Left ventricle myocardium inferior (tissue), 1 donor: ENCODE measurements at regions not wholly inside any gene's neighbourhood (a gene's known extent, or its start where the extent isn't known, plus 50 kb on each side); places are given as distances from the start of the nearest gene placed in this dataset.

Experiments
- DNase-seq: peaks from one replicate; pipeline ENCODE4 v3.0.0-alpha.2; 2020
- H3K27ac ChIP-seq: fragments of 200-600 bp; replicated peaks from 2 replicates; pipeline ENCODE4 v1.8.0; 2021
- H3K27me3 ChIP-seq: fragments of 200-600 bp; 2 replicates; pipeline ENCODE4 v1.8.0; 2021; ENCODE audit warnings: low read depth
- H3K36me3 ChIP-seq: fragments of 200-600 bp; 2 replicates; pipeline ENCODE4 v1.8.0; 2021
- H3K4me1 ChIP-seq: fragments of 200-600 bp; 2 replicates; pipeline ENCODE4 v1.8.0; 2021
- H3K4me3 ChIP-seq: fragments of 200-600 bp; 2 replicates; pipeline ENCODE4 v1.8.0; 2021; ENCODE audit warnings: mild to moderate bottlenecking, moderate library complexity
- H3K9me3 ChIP-seq: fragments of 200-600 bp; replicated peaks from 2 replicates; pipeline ENCODE4 v1.8.0; 2021
- intact Hi-C: fragments of 100-400 bp; cut with micrococcal nuclease; formaldehyde crosslinking; loops from one replicate; pipeline ENCODE4 v1.11.0; 2022
- TF ChIP-seq, protein P1 (sequence below): fragments of 200-600 bp; IDR thresholded peaks from 2 replicates; pipeline ENCODE4 v1.8.0; 2021; ENCODE audit warnings: antibody characterized with exemption, mild to moderate bottlenecking, borderline replicate concordance
- donor health status: DM: no; HTN: yes; CAD: no; lungs with severe emphysema.

GRCh38 chr3:83849106-83849730, 1109.6 kb upstream of the CADM2 start:
- no peak overlapping the region for H3K4me3 ChIP-seq
- no peaks in the 10 kb centered on the region for H3K4me1 ChIP-seq
- H3K9me3 ChIP-seq = no peaks in the 10 kb centered on the region
- intact Hi-C loops = no loop called here
- H3K36me3 ChIP-seq = no peaks in the 10 kb centered on the region
- no peaks in the 10 kb centered on the region for H3K27me3 ChIP-seq
- TF ChIP-seq, protein P1, sequence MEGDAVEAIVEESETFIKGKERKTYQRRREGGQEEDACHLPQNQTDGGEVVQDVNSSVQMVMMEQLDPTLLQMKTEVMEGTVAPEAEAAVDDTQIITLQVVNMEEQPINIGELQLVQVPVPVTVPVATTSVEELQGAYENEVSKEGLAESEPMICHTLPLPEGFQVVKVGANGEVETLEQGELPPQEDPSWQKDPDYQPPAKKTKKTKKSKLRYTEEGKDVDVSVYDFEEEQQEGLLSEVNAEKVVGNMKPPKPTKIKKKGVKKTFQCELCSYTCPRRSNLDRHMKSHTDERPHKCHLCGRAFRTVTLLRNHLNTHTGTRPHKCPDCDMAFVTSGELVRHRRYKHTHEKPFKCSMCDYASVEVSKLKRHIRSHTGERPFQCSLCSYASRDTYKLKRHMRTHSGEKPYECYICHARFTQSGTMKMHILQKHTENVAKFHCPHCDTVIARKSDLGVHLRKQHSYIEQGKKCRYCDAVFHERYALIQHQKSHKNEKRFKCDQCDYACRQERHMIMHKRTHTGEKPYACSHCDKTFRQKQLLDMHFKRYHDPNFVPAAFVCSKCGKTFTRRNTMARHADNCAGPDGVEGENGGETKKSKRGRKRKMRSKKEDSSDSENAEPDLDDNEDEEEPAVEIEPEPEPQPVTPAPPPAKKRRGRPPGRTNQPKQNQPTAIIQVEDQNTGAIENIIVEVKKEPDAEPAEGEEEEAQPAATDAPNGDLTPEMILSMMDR = no peak
- no peak overlapping the region for H3K27ac ChIP-seq
- no peak for DNase-seq

GRCh38 chr3:83863380-83863779, 1095.4 kb upstream of the CADM2 start:
- Histone ChIP-seq H3K27me3 (no peaks in the 10 kb centered on the region), H3K4me1 (no peaks in the 10 kb centered on the region)

DNA sequence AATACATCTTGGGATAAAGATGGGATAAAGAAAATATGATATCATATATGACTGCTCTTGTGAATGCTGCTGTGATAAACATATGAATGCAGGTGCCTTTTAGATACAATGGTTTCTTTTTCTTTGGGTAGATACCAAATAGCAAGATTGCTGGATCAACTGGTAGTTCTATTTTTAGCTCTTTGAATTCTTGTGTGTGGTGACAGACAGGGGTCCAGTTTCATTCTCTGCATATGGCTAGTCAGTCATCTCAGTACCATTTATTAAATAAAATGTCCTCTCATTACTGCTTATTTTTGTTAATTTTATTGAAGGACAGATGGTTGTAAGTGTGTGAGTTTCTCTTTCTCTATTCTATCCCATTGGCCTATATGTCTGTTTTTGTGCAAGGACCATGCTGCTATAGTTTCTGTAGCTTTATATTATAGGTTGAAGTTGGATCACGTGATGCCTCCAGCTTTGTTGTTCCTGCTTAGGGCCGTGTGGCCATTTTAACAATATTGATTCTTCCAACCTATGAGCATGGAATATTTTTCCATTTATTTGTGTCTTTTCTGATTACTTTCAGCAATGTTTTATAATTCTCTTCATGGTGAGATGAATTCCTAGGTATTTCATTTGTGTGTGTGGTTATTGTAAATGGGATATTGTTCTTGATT, 1089.8 kb upstream of the CADM2 start:
- DNase-seq = no peak
- H3K36me3 ChIP-seq = no peaks in the 10 kb centered on the region
- TF ChIP-seq, protein P1 = no peak
- H3K4me3 ChIP-seq = no peak overlapping the region
- H3K9me3 ChIP-seq = peaks cover under 1% of the 10 kb centered on the region
- H3K27ac ChIP-seq = no peak overlapping the region
- intact Hi-C loops = no loop called here
- no peaks in the 10 kb centered on the region for H3K27me3 ChIP-seq
- H3K4me1 ChIP-seq = no peaks in the 10 kb centered on the region

More at GRCh38 chr3:83863380-83863779, 1095.4 kb upstream of the CADM2 start:
- intact Hi-C loops = no loop called here
- no peak for DNase-seq
- TF ChIP-seq, protein P1 = no peak
- H3K9me3 ChIP-seq = peaks cover 10% of the 10 kb centered on the region
- H3K4me3 ChIP-seq = no peak overlapping the region
- H3K27ac ChIP-seq = no peak overlapping the region
- H3K36me3 ChIP-seq = no peaks in the 10 kb centered on the region

- H3K4me3 ChIP-seq = no peak overlapping the region
- H3K4me1 ChIP-seq = no peaks in the 10 kb centered on the region
- TF ChIP-seq, protein P1 = no peak
- H3K27me3 ChIP-seq = no peaks in the 10 kb centered on the region
- no peak overlapping the region for H3K27ac ChIP-seq
- H3K36me3 ChIP-seq = no peaks in the 10 kb centered on the region
- DNase-seq = no peak
- intact Hi-C loops = no loop called here
- H3K9me3 ChIP-seq = peaks cover 15% of the 10 kb centered on the region
Observed at GRCh38 chr3:83873550-83873949, 1085.2 kb upstream of the CADM2 start.

- peaks cover 15% of the 10 kb centered on the region for H3K9me3 ChIP-seq
- TF ChIP-seq, protein P1 = no peak
- H3K36me3 ChIP-seq = no peaks in the 10 kb centered on the region
- intact Hi-C loops = no loop called here
- H3K27me3 ChIP-seq = no peaks in the 10 kb centered on the region
- H3K4me1 ChIP-seq = no peaks in the 10 kb centered on the region
- no peak for DNase-seq
- H3K4me3 ChIP-seq = no peak overlapping the region
- no peak overlapping the region for H3K27ac ChIP-seq
Observed at GRCh38 chr3:83877910-83878309, 1080.9 kb upstream of the CADM2 start.
